ENCODE measurements at regions not wholly inside any gene's neighbourhood (a gene's known extent, or its start where the extent isn't known, plus 50 kb on each side); places are given as distances from the start of the nearest gene placed in this dataset.

DNA sequence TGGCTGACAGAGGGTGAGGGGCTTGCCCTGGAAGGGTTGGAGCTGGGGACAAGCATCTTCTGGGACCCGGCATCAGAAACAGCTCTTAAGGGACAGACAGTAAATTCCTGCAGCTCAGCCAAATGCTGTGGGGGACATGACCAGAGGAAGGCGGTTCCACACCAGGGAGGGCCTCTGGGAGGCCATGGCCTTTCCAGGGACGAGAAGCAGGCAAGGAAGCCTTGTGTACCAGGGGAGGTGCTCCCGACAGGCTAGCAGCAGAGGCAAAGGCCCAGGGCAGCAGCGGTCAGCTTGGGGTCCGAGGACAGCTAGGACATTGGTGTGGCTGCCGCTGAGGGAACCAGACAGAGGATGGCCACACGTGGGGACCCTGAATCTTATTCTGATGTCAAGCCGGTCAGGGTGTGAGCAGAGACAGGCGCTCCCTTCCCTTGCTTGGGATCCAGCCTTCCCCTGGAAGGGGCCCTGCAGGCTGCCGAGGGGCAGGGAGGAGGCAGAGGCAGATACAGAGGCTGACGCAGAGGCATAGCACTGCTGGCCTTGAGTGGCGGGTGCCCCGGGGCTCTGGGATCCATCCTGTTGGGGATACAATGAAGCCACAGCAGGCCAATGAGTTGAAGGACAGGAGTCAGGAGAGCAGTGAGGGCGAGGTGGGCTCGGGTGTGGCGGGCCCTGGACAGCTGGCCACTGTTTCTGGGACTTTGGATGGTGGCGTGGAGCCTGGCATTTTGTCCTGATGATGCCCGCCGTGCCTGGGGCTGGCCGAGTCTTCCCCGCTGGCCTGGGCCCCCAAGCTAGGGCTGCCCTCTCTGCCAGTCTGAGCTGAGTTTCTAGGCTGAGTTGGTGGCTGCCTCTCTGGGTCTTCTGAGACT lies 64.1 kb upstream of the GPC1 start:
- TF ChIP-seq, protein P1, sequence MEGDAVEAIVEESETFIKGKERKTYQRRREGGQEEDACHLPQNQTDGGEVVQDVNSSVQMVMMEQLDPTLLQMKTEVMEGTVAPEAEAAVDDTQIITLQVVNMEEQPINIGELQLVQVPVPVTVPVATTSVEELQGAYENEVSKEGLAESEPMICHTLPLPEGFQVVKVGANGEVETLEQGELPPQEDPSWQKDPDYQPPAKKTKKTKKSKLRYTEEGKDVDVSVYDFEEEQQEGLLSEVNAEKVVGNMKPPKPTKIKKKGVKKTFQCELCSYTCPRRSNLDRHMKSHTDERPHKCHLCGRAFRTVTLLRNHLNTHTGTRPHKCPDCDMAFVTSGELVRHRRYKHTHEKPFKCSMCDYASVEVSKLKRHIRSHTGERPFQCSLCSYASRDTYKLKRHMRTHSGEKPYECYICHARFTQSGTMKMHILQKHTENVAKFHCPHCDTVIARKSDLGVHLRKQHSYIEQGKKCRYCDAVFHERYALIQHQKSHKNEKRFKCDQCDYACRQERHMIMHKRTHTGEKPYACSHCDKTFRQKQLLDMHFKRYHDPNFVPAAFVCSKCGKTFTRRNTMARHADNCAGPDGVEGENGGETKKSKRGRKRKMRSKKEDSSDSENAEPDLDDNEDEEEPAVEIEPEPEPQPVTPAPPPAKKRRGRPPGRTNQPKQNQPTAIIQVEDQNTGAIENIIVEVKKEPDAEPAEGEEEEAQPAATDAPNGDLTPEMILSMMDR (conservative IDR thresholded peaks at IDR 0.05 in 1 of 2, IDR thresholded peaks at IDR 0.05 in 1 of 2; ENCODE audit: low read depth in 1 of 2, low read length in 2 of 2): no peak
- no peak for TF ChIP-seq EZH2 (IDR thresholded peaks at IDR 0.05; ENCODE audit: low read length, missing control alignments)
